Testis (tissue), 2 donors: ENCODE measurements at regions not wholly inside any gene's neighbourhood (a gene's known extent, or its start where the extent isn't known, plus 50 kb on each side); places are given as distances from the start of the nearest gene placed in this dataset.

Source experiments
- POLR2A ChIP-seq: fragments of 450-650 bp; IDR thresholded peaks from one replicate; pipeline ENCODE4 v1.6.1; 2017; ENCODE audit warnings: antibody characterized with exemption, mild to moderate bottlenecking, moderate library complexity
- TF ChIP-seq, protein P1 (sequence below), 3 experiments: fragments of 450-650 bp in 2 of 3; fragments of 200-600 bp in 1 of 3; sonication (generic) in 1 of 3; IDR thresholded peaks; one replicate each; pipeline ENCODE4 v1.5.1; 2016 to 2019; ENCODE audit warnings: antibody characterized with exemption in 3 of 3, mild to moderate bottlenecking in 2 of 3, moderate library complexity in 1 of 3

DNA sequence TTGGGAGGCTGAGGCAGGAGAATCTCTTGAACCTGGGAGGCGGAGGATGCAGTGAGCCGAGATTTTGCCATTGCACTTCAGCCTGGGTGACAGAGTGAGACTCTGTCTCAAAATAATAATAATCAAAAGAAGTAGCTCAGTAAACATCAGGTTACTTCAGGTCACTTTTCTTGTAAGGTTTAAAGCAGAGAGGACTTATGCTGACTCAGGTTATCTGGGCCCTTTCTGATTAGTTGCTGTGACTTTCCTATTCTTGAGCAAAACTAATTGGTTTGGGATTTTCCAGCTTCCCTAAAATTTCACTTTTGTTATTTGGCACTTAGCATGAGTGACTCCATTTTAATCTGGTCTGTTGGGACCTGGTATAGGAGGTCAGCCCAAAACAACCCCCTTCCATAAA, 812.9 kb downstream of the NLGN4X start:
- TF ChIP-seq, protein P1, sequence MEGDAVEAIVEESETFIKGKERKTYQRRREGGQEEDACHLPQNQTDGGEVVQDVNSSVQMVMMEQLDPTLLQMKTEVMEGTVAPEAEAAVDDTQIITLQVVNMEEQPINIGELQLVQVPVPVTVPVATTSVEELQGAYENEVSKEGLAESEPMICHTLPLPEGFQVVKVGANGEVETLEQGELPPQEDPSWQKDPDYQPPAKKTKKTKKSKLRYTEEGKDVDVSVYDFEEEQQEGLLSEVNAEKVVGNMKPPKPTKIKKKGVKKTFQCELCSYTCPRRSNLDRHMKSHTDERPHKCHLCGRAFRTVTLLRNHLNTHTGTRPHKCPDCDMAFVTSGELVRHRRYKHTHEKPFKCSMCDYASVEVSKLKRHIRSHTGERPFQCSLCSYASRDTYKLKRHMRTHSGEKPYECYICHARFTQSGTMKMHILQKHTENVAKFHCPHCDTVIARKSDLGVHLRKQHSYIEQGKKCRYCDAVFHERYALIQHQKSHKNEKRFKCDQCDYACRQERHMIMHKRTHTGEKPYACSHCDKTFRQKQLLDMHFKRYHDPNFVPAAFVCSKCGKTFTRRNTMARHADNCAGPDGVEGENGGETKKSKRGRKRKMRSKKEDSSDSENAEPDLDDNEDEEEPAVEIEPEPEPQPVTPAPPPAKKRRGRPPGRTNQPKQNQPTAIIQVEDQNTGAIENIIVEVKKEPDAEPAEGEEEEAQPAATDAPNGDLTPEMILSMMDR (IDR thresholded peaks at IDR 0.05) = no peak
- TF ChIP-seq POLR2A = no peak
